Vagina (tissue), 2 donors: ENCODE measurements at regions not wholly inside any gene's neighbourhood (a gene's known extent, or its start where the extent isn't known, plus 50 kb on each side); places are given as distances from the start of the nearest gene placed in this dataset.

Experiments
- DNase-seq, 2 donors: peaks; one replicate each; pipeline ENCODE4 v3.0.0-alpha.2; 2017; ENCODE audit errors: extremely low spot score in 2 of 2
- H3K27ac ChIP-seq: fragments of 200-600 bp; sonication (generic); one replicate; pipeline ENCODE4 v1.5.1; 2019
- H3K27me3 ChIP-seq: fragments of 200-600 bp; sonication (generic); one replicate; pipeline ENCODE4 v1.5.1; 2019
- H3K36me3 ChIP-seq, 2 donors: fragments of 200-600 bp; sonication (generic); one replicate each; pipeline ENCODE4 v1.5.1; 2017 to 2019
- H3K4me1 ChIP-seq: fragments of 200-600 bp; sonication (generic); one replicate; pipeline ENCODE4 v1.5.1; 2019
- H3K4me3 ChIP-seq, 2 donors: fragments of 200-600 bp; sonication (generic); 1 replicate in 1 of 2; 2 replicates in 1 of 2; pipeline ENCODE4 v1.5.1; 2016 to 2019
- H3K9me3 ChIP-seq: fragments of 200-600 bp; sonication (generic); one replicate; pipeline ENCODE4 v1.5.1; 2019
- POLR2A ChIP-seq, 2 donors: fragments of 450-650 bp; IDR thresholded peaks; one replicate each; pipeline ENCODE4 v1.6.1; 2017; ENCODE audit warnings: antibody characterized with exemption in 2 of 2, mild to moderate bottlenecking in 2 of 2, moderate library complexity in 2 of 2
- POLR2AphosphoS5 ChIP-seq, 2 donors: sonication (generic); formaldehyde crosslinking; IDR thresholded peaks; one replicate each; pipeline ENCODE4 v1.9.0; 2017; ENCODE audit warnings: antibody characterized with exemption in 2 of 2, mild to moderate bottlenecking in 2 of 2, low read depth in 1 of 2; ENCODE audit not compliant: insufficient read depth in 1 of 2
- intact Hi-C: fragments of 100-400 bp; cut with DNase I; formaldehyde crosslinking; loops from one replicate; pipeline ENCODE4 v1.15.1; 2023
- TF ChIP-seq, protein P1 (sequence below), 3 experiments: fragments of 450-650 bp in 2 of 3; fragments of 200-600 bp in 1 of 3; sonication (generic) in 1 of 3; IDR thresholded peaks; one replicate each; pipeline ENCODE4 v1.5.1; 2017 to 2019; ENCODE audit warnings: antibody characterized with exemption in 3 of 3, mild to moderate bottlenecking in 2 of 3, moderate library complexity in 2 of 3

GRCh38 chr20:18922251-18922650, 108.7 kb downstream of the SCP2D1 start:
- no peak overlapping the region for H3K4me3 ChIP-seq
- no peaks in the 10 kb centered on the region for H3K9me3 ChIP-seq
- DNase-seq = no peak
- no peaks in the 10 kb centered on the region for H3K4me1 ChIP-seq
- TF ChIP-seq POLR2AphosphoS5 (IDR thresholded peaks at IDR 0.05; ENCODE audit: insufficient read depth in 1 of 2, low read depth in 1 of 2) = no peak
- TF ChIP-seq POLR2A (IDR thresholded peaks at IDR 0.05) = no peak
- TF ChIP-seq, protein P1, sequence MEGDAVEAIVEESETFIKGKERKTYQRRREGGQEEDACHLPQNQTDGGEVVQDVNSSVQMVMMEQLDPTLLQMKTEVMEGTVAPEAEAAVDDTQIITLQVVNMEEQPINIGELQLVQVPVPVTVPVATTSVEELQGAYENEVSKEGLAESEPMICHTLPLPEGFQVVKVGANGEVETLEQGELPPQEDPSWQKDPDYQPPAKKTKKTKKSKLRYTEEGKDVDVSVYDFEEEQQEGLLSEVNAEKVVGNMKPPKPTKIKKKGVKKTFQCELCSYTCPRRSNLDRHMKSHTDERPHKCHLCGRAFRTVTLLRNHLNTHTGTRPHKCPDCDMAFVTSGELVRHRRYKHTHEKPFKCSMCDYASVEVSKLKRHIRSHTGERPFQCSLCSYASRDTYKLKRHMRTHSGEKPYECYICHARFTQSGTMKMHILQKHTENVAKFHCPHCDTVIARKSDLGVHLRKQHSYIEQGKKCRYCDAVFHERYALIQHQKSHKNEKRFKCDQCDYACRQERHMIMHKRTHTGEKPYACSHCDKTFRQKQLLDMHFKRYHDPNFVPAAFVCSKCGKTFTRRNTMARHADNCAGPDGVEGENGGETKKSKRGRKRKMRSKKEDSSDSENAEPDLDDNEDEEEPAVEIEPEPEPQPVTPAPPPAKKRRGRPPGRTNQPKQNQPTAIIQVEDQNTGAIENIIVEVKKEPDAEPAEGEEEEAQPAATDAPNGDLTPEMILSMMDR (IDR thresholded peaks at IDR 0.05) = no peak
- H3K27me3 ChIP-seq = no peaks in the 10 kb centered on the region
- no peaks in the 10 kb centered on the region for H3K36me3 ChIP-seq
- no peak overlapping the region for H3K27ac ChIP-seq
- intact Hi-C loops = no loop called here

- no peaks in the 10 kb centered on the region for H3K36me3 ChIP-seq
These were observed 109.3 kb downstream of the SCP2D1 start for GRCh38 chr20:18922898-18923297.

DNA sequence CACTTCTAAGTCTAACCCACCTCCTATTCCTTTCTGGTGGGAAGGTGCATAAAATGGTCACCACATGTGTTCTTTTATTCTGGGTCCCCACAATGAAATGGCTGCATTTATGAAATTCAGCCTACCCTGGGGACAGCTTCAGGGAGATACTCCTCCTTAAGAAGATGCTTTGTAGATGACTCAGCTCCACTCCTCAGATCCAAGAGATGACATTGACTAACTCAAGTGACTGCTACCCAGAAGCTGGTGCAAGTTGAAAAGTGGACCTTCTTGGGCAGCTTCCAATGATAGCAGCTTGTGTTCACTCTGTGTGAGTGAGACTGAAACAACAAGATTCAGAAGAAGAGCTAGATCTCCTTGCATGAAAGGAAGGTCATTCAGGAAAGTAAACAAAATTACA, 113.4 kb downstream of the SCP2D1 start:
- intact Hi-C loops = no loop called here
- TF ChIP-seq POLR2AphosphoS5 (IDR thresholded peaks at IDR 0.05; ENCODE audit: insufficient read depth in 1 of 2, low read depth in 1 of 2) (no peak), POLR2A (IDR thresholded peaks at IDR 0.05) (no peak)
- TF ChIP-seq, protein P1 (IDR thresholded peaks at IDR 0.05) = no peak
- H3K36me3 ChIP-seq = no peaks in the 10 kb centered on the region

More at GRCh38 chr20:18922898-18923297, 109.3 kb downstream of the SCP2D1 start:
- intact Hi-C loops = no loop called here
- Histone ChIP-seq H3K9me3 (no peaks in the 10 kb centered on the region), H3K4me1 (no peaks in the 10 kb centered on the region), H3K4me3 (no peak overlapping the region), H3K27ac (no peak overlapping the region), H3K27me3 (no peaks in the 10 kb centered on the region)
- TF ChIP-seq POLR2AphosphoS5 (IDR thresholded peaks at IDR 0.05; ENCODE audit: insufficient read depth in 1 of 2, low read depth in 1 of 2) (no peak), POLR2A (IDR thresholded peaks at IDR 0.05) (no peak)
- TF ChIP-seq, protein P1 (IDR thresholded peaks at IDR 0.05) = no peak
- DNase-seq = no peak

DNA sequence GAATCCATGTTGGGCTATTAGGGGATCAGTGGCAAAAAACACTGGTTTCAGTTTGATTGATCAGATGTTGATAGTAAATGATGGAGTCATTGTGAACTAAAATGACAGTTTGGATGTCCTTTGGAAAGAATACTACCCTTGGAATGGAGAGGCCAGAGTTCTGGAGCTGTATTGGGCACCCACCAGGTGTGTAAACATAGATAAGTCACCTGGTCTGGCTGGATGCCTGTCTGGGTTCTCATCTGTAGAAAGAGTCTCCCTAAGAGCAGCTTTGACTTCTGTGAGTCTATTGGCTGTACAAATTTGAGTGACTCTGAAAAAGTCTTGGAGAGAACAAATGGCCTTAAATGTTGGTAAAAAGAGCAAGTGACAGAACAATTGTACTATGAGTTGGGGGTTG, 115.0 kb downstream of the SCP2D1 start:
- no peaks in the 10 kb centered on the region for H3K4me1 ChIP-seq
- no peaks in the 10 kb centered on the region for H3K9me3 ChIP-seq
- H3K36me3 ChIP-seq = no peaks in the 10 kb centered on the region
- no peak overlapping the region for H3K4me3 ChIP-seq
- no peak for DNase-seq
- intact Hi-C loops = no loop called here
- H3K27ac ChIP-seq = no peak overlapping the region
- no peaks in the 10 kb centered on the region for H3K27me3 ChIP-seq
- TF ChIP-seq, protein P1 (IDR thresholded peaks at IDR 0.05) = no peak
- TF ChIP-seq POLR2AphosphoS5 (IDR thresholded peaks at IDR 0.05; ENCODE audit: insufficient read depth in 1 of 2, low read depth in 1 of 2) = no peak

More for the DNA sequence above, 113.4 kb downstream of the SCP2D1 start:
- DNase-seq = no peak
- no peaks in the 10 kb centered on the region for H3K9me3 ChIP-seq
- H3K27me3 ChIP-seq = no peaks in the 10 kb centered on the region
- H3K4me1 ChIP-seq = no peaks in the 10 kb centered on the region
- no peak overlapping the region for H3K4me3 ChIP-seq
- H3K27ac ChIP-seq = no peak overlapping the region

- TF ChIP-seq, protein P1 (IDR thresholded peaks at IDR 0.05) = no peak
- TF ChIP-seq POLR2A (IDR thresholded peaks at IDR 0.05) = no peak
- no peak for TF ChIP-seq POLR2AphosphoS5 (IDR thresholded peaks at IDR 0.05; ENCODE audit: insufficient read depth in 1 of 2, low read depth in 1 of 2)
These were observed 116.2 kb downstream of the SCP2D1 start for GRCh38 chr20:18929800-18930199.

More at GRCh38 chr20:18929800-18930199, 116.2 kb downstream of the SCP2D1 start:
- H3K4me1 ChIP-seq = no peaks in the 10 kb centered on the region
- no peaks in the 10 kb centered on the region for H3K9me3 ChIP-seq
- no peak for DNase-seq
- intact Hi-C loops = no loop called here
- no peak overlapping the region for H3K27ac ChIP-seq
- no peak overlapping the region for H3K4me3 ChIP-seq
- no peaks in the 10 kb centered on the region for H3K27me3 ChIP-seq
- no peaks in the 10 kb centered on the region for H3K36me3 ChIP-seq
